GM12864 (cell line): ENCODE measurements at regions not wholly inside any gene's neighbourhood (a gene's known extent, or its start where the extent isn't known, plus 50 kb on each side); places are given as distances from the start of the nearest gene placed in this dataset.

Experiments used
- DNase-seq: peaks from one replicate; pipeline ENCODE4 v3.0.0-alpha.2; 2011; ENCODE audit warnings: low read depth
- H3K4me3 ChIP-seq: 2 replicates; pipeline ENCODE4 v1.5.1; 2011; ENCODE audit warnings: mild to moderate bottlenecking, low read depth, low read length, control low read depth
- TF ChIP-seq, protein P1 (sequence below): IDR thresholded peaks from 2 replicates; pipeline ENCODE4 v1.5.1; 2011; ENCODE audit warnings: low read depth, mild to moderate bottlenecking, moderate library complexity, low read length, control low read depth, inconsistent platforms; ENCODE audit errors: missing control alignments

DNA sequence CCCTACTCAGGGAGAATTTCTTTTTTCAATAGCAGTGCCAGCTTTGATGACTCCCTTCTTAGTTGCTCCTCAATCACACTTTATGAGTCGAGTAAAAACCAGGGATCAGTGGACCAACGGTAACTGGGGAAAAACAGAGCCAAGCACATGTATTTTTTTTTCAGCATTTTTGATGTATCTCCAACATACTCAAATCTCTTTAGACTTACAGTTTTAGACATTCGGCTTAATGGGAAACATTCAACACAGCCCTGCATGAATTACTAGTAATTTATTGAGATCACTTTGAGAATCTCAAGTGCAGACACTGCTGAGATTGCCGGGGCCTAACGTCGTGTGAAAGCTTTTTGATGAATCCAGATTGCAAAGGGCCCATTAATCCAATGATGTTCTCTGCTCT lies 306.7 kb downstream of the NUAK1 start:
- TF ChIP-seq, protein P1, sequence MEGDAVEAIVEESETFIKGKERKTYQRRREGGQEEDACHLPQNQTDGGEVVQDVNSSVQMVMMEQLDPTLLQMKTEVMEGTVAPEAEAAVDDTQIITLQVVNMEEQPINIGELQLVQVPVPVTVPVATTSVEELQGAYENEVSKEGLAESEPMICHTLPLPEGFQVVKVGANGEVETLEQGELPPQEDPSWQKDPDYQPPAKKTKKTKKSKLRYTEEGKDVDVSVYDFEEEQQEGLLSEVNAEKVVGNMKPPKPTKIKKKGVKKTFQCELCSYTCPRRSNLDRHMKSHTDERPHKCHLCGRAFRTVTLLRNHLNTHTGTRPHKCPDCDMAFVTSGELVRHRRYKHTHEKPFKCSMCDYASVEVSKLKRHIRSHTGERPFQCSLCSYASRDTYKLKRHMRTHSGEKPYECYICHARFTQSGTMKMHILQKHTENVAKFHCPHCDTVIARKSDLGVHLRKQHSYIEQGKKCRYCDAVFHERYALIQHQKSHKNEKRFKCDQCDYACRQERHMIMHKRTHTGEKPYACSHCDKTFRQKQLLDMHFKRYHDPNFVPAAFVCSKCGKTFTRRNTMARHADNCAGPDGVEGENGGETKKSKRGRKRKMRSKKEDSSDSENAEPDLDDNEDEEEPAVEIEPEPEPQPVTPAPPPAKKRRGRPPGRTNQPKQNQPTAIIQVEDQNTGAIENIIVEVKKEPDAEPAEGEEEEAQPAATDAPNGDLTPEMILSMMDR = no peak
- no peak for DNase-seq
- no peak overlapping the region for H3K4me3 ChIP-seq

DNA sequence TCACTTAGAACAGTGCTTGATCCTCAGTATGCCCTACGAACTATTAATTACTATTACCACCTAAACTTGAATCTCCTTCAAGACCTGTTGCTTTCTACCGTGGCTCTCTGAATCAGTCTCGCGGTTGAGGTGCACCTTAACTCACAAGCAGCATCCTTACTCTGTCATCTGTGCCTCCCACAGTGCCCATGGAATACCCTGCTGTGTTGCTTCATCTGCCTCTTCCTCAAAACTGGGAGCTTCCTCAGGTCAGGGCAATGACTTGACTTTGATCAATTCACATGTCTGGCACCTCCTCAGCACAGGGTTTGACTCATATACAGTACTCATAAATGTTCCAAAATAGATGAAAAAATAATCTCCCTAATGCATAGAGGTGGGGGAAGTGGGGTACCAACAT lies 305.9 kb downstream of the NUAK1 start:
- H3K4me3 ChIP-seq = no peak overlapping the region
- no peak for DNase-seq
- TF ChIP-seq, protein P1 = no peak

DNA sequence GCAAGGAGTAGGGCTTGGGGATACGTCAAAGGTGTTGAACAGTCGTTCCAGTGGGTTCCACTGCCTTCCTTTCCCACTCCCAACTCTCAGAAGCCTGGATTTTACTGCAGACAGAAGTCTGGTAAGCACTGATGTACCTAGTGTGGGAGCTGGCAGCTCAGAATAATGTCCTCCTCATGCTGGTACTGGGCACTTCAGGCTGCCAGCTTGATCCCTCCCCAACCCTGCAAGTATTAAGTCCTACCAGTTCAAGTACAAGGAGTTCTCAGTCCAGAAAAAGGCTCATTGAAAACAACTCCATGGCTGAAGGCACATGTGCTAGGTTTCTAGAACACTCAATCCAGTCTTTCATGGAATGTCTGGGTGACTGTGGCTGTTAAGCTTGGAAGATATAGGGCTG lies 304.3 kb downstream of the NUAK1 start:
- no peak for DNase-seq
- TF ChIP-seq, protein P1 = no peak

DNA sequence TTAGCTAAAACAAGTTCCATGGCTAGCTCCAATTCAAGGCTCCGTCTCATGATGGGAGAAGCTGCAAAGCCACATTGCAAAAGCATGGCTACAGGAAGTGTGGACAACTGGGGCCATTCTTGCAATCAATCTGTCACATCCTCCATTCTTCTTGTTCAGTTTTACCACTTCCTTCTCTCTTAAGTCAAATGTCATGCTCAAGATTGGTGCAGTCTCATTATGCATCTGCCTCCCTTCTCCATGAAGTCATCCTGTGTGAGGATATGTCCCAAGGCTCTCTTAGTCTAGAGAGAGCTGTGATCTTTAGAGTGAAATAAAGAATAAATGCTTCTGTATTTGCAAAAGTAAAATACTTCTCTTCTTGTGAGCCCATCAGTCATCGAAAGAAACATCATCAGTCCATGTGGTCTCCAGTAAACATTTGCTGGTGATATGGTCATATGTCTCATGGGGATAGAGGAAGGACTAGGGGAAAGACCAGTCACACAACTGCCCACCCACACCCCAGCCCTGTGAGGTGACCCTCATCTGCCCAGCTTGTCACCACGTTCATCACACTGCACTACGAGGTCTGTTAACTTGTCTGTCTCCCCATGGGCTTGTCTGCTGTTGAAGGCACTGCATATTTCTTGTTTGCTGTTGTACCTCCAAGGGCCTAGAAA lies 303.0 kb downstream of the NUAK1 start:
- DNase-seq = no peak
- no peak overlapping the region for H3K4me3 ChIP-seq
- TF ChIP-seq, protein P1 = no peak

More for the DNA sequence above, 304.3 kb downstream of the NUAK1 start:
- no peak overlapping the region for H3K4me3 ChIP-seq

DNA sequence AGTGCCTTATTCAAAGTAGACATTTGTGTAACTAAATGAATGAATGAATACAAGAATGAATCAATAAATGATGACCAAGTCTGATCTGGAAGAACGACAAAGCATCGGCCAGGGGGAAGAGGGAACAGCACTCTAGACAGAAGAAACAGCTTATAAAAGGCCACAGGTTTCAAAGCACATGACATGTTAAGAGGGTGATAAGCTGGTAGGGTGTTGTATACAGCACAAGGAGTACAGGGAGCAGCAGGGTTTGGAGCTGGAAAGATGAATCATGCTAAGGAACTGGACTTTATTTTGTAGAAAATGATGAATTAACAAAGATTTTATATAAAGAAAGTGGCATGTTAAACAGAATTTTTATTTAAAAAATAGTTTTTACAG lies 302.5 kb downstream of the NUAK1 start:
- TF ChIP-seq, protein P1 = no peak
- no peak for DNase-seq

DNA sequence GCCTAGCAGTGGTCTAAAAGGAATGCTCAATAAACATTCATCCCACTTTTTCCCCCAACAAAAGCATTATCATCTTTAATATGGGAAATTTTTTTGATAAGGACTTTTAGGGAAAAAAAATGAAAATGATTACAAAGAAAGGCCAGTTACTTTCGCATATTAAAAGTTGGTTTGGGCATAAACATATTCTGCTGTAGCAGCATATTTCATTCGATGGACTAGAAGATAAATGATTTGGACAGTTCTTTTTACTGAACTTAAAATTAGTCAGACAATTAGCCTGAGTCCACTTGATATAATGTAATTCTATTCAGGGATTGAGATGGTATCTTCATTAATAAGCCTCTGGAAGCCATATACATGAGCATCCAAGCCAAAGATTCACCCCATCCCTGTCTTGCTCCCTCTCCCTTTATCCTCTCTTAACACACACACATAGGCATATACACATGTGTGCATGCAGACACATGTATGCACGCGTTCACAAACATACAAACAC lies 299.1 kb downstream of the NUAK1 start:
- TF ChIP-seq, protein P1 = no peak
- no peak for DNase-seq
- no peak overlapping the region for H3K4me3 ChIP-seq

More for the DNA sequence above, 302.5 kb downstream of the NUAK1 start:
- no peak overlapping the region for H3K4me3 ChIP-seq

DNA sequence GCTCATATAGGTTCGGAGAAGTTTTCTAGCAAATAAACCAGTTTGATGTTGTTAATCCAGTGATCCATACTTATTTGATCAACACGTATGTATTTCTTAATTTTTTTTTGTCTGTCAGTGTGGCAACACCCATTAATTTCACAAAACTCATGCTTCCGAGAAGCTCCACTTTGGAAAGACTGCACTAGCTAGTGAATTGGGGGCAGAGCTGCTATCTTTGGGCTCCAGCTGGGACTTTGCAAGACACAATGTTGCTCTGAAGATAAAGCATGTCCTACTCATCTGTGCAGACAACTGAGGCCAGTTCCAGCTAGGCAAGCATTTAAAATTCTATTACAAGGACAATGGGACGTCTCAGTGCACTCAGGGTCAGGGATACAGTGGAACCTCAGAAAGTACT lies 298.4 kb downstream of the NUAK1 start:
- TF ChIP-seq, protein P1 = no peak
- no peak overlapping the region for H3K4me3 ChIP-seq
- no peak for DNase-seq
